GM12891 (cell line): ENCODE measurements at regions not wholly inside any gene's neighbourhood (a gene's known extent, or its start where the extent isn't known, plus 50 kb on each side); places are given as distances from the start of the nearest gene placed in this dataset.

ENCODE experiments used
- DNase-seq: peaks from one replicate; pipeline ENCODE4 v3.0.0; 2011; ENCODE audit warnings: low spot score; ENCODE audit not compliant: insufficient read length
- FAIRE-seq: peaks from 2 replicates; lab custom pipeline; 2011; peaks lifted over from hg19 to GRCh38; lab: Jason Lieb, UNC
- PAX5 ChIP-seq: IDR thresholded peaks from 2 replicates; pipeline ENCODE4 v1.6.1; 2011; ENCODE audit warnings: low read length, moderate library complexity, mild to moderate bottlenecking; ENCODE audit not compliant: insufficient read depth, severe bottlenecking
- POLR2A ChIP-seq: IDR thresholded peaks from 2 replicates; pipeline ENCODE4 v1.6.1; 2011; ENCODE audit warnings: low read depth, low read length, control low read depth
- POLR2AphosphoS5 ChIP-seq: IDR thresholded peaks from 2 replicates; pipeline ENCODE4 v1.6.1; 2011; ENCODE audit warnings: low read depth, low read length, control low read depth
- POU2F2 ChIP-seq: IDR thresholded peaks from 2 replicates; pipeline ENCODE4 v1.6.1; 2011; ENCODE audit warnings: low read depth, mild to moderate bottlenecking, control low read depth, low read length, moderate library complexity
- SPI1 ChIP-seq: IDR thresholded peaks from 2 replicates; pipeline ENCODE4 v1.6.1; 2011; ENCODE audit warnings: low read depth, low read length, control low read depth
- TAF1 ChIP-seq: IDR thresholded peaks from 2 replicates; pipeline ENCODE4 v1.6.1; 2011; ENCODE audit warnings: low read depth, low read length, control low read depth

- DNase-seq (no peak), FAIRE-seq (no peak)
These were observed 370.9 kb upstream of the ZEB2 start for GRCh38 chr2:144890828-144891227.

GRCh38 chr2:144889348-144889747 is 369.4 kb upstream of the ZEB2 start:
- no peak for FAIRE-seq
- no peak for TF ChIP-seq POU2F2
- no peak for TF ChIP-seq POLR2A
- TF ChIP-seq TAF1: no peak
- no peak for TF ChIP-seq SPI1
- no peak for TF ChIP-seq POLR2AphosphoS5
- no peak for TF ChIP-seq PAX5
- no peak for DNase-seq

More at GRCh38 chr2:144890828-144891227, 370.9 kb upstream of the ZEB2 start:
- TF ChIP-seq SPI1 (no peak), POLR2AphosphoS5 (no peak), POU2F2 (no peak), POLR2A (no peak), TAF1 (no peak), PAX5 (no peak)

- no peak for FAIRE-seq
- TF ChIP-seq POU2F2 (no peak), PAX5 (no peak), TAF1 (no peak), SPI1 (no peak), POLR2A (no peak), POLR2AphosphoS5 (no peak)
- DNase-seq: no peak
These were observed 366.9 kb upstream of the ZEB2 start for GRCh38 chr2:144886862-144887261.

- FAIRE-seq (no peak), DNase-seq (no peak)
- no peak for TF ChIP-seq POLR2A
- TF ChIP-seq PAX5: no peak
- TF ChIP-seq POU2F2: no peak
These were observed 358.0 kb upstream of the ZEB2 start for GRCh38 chr2:144877893-144878292.

GRCh38 chr2:144876013-144876412 is 356.1 kb upstream of the ZEB2 start:
- DNase-seq: no peak
- no peak for FAIRE-seq
- TF ChIP-seq TAF1 (no peak), PAX5 (no peak), POLR2AphosphoS5 (no peak), POU2F2 (no peak), POLR2A (no peak), SPI1 (no peak)

GRCh38 chr2:144875290-144875969 is 355.5 kb upstream of the ZEB2 start:
- no peak for DNase-seq
- FAIRE-seq: no peak
- TF ChIP-seq SPI1 (no peak), POLR2AphosphoS5 (no peak), PAX5 (no peak), POU2F2 (no peak), POLR2A (no peak), TAF1 (no peak)

GRCh38 chr2:144865670-144866069 is 345.8 kb upstream of the ZEB2 start:
- no peak for TF ChIP-seq PAX5
- TF ChIP-seq POLR2A: no peak
- no peak for TF ChIP-seq POU2F2
- TF ChIP-seq POLR2AphosphoS5: no peak
- DNase-seq (no peak), FAIRE-seq (no peak)

- FAIRE-seq (no peak), DNase-seq (no peak)
- TF ChIP-seq PAX5 (no peak), POLR2AphosphoS5 (no peak), TAF1 (no peak), POU2F2 (no peak), SPI1 (no peak), POLR2A (no peak)
These were observed 339.8 kb upstream of the ZEB2 start for GRCh38 chr2:144859716-144860115.

GRCh38 chr2:144858211-144858610 is 338.3 kb upstream of the ZEB2 start:
- no peak for TF ChIP-seq POLR2A
- TF ChIP-seq TAF1: no peak
- TF ChIP-seq POLR2AphosphoS5: no peak
- no peak for TF ChIP-seq SPI1
- no peak for TF ChIP-seq POU2F2
- TF ChIP-seq PAX5: no peak
- DNase-seq: no peak
- FAIRE-seq: no peak

GRCh38 chr2:144854596-144854995 is 334.7 kb upstream of the ZEB2 start:
- TF ChIP-seq POLR2AphosphoS5: no peak
- no peak for TF ChIP-seq TAF1
- no peak for TF ChIP-seq SPI1
- no peak for TF ChIP-seq PAX5
- TF ChIP-seq POLR2A: no peak
- TF ChIP-seq POU2F2: no peak
- DNase-seq (no peak), FAIRE-seq (no peak)
